ENCODE measurements at regions not wholly inside any gene's neighbourhood (a gene's known extent, or its start where the extent isn't known, plus 50 kb on each side); places are given as distances from the start of the nearest gene placed in this dataset.

GRCh38 chr3:178194539-178194938 lies 341.7 kb upstream of the KCNMB2 start:
- no peak for DNase-seq (ENCODE audit: low spot score)
- Histone ChIP-seq H3K4me1 (ENCODE audit: insufficient read depth, low read length, poor library complexity, severe bottlenecking) (no peaks in the 10 kb centered on the region), H3K36me3 (ENCODE audit: insufficient read depth, low read length, poor library complexity, severe bottlenecking) (no peaks in the 10 kb centered on the region), H3K27me3 (replicated peaks; ENCODE audit: insufficient read depth, low read depth, low read length, poor library complexity) (no peaks in the 10 kb centered on the region), H3K4me3 (ENCODE audit: low read depth, low read length, poor library complexity, severe bottlenecking) (no peak overlapping the region), H3K9me3 (ENCODE audit: low read depth, low read length, poor library complexity, severe bottlenecking) (no peaks in the 10 kb centered on the region), H3K27ac (ENCODE audit: low read depth, low read length, poor library complexity, severe bottlenecking) (no peak overlapping the region)
- ChIA-PET CTCF (no interaction called here), POLR2A (ENCODE audit: low non-redundant PET) (no interaction called here)
- no TSS peak for BruUV-seq (replicated peaks)
- intact Hi-C loops (cut with micrococcal nuclease; ENCODE audit: unreplicated experiment) = no loop called here
- TF ChIP-seq EZH2 (IDR thresholded peaks at IDR 0.05; ENCODE audit: borderline replicate concordance, low read depth, low read length, poor library complexity, severe bottlenecking) (no peak), CTCF (conservative IDR thresholded peaks at IDR 0.05; ENCODE audit: low read depth, low read length) (no peak)

- intact Hi-C loops (cut with micrococcal nuclease; ENCODE audit: unreplicated experiment) = no loop called here
- no peak overlapping the region for H3K27ac ChIP-seq (ENCODE audit: low read depth, low read length, poor library complexity, severe bottlenecking)
- H3K4me1 ChIP-seq (ENCODE audit: insufficient read depth, low read length, poor library complexity, severe bottlenecking) = no peaks in the 10 kb centered on the region
- TF ChIP-seq CTCF (conservative IDR thresholded peaks at IDR 0.05; ENCODE audit: low read depth, low read length) = no peak
- no peak for TF ChIP-seq EZH2 (IDR thresholded peaks at IDR 0.05; ENCODE audit: borderline replicate concordance, low read depth, low read length, poor library complexity, severe bottlenecking)
- ChIA-PET POLR2A (ENCODE audit: low non-redundant PET) (no interaction called here), CTCF (no interaction called here)
- H3K27me3 ChIP-seq (replicated peaks; ENCODE audit: insufficient read depth, low read depth, low read length, poor library complexity) = no peaks in the 10 kb centered on the region
- H3K9me3 ChIP-seq (ENCODE audit: low read depth, low read length, poor library complexity, severe bottlenecking) = no peaks in the 10 kb centered on the region
- BruUV-seq (replicated peaks) = no TSS peak
- no peak overlapping the region for H3K4me3 ChIP-seq (ENCODE audit: low read depth, low read length, poor library complexity, severe bottlenecking)
- no peaks in the 10 kb centered on the region for H3K36me3 ChIP-seq (ENCODE audit: insufficient read depth, low read length, poor library complexity, severe bottlenecking)
- no peak for DNase-seq (ENCODE audit: low spot score)
These were observed 340.4 kb upstream of the KCNMB2 start for GRCh38 chr3:178195824-178196223.

- ChIA-PET CTCF (no interaction called here), POLR2A (ENCODE audit: low non-redundant PET) (no interaction called here)
- Histone ChIP-seq H3K4me3 (ENCODE audit: low read depth, low read length, poor library complexity, severe bottlenecking) (no peak overlapping the region), H3K9me3 (ENCODE audit: low read depth, low read length, poor library complexity, severe bottlenecking) (no peaks in the 10 kb centered on the region), H3K27ac (ENCODE audit: low read depth, low read length, poor library complexity, severe bottlenecking) (no peak overlapping the region), H3K36me3 (ENCODE audit: insufficient read depth, low read length, poor library complexity, severe bottlenecking) (no peaks in the 10 kb centered on the region), H3K4me1 (ENCODE audit: insufficient read depth, low read length, poor library complexity, severe bottlenecking) (peaks cover 23% of the 10 kb centered on the region), H3K27me3 (replicated peaks; ENCODE audit: insufficient read depth, low read depth, low read length, poor library complexity) (no peaks in the 10 kb centered on the region)
- BruUV-seq (replicated peaks) = no TSS peak
- no peak for DNase-seq (ENCODE audit: low spot score)
- intact Hi-C loops (cut with micrococcal nuclease; ENCODE audit: unreplicated experiment) = no loop called here
- TF ChIP-seq EZH2 (IDR thresholded peaks at IDR 0.05; ENCODE audit: borderline replicate concordance, low read depth, low read length, poor library complexity, severe bottlenecking) = no peak
These were observed 337.9 kb upstream of the KCNMB2 start for GRCh38 chr3:178198329-178198728.

GRCh38 chr3:178200316-178200715 lies 335.9 kb upstream of the KCNMB2 start:
- no peak for DNase-seq (ENCODE audit: low spot score)
- TF ChIP-seq CTCF (conservative IDR thresholded peaks at IDR 0.05; ENCODE audit: low read depth, low read length) (no peak), EZH2 (IDR thresholded peaks at IDR 0.05; ENCODE audit: borderline replicate concordance, low read depth, low read length, poor library complexity, severe bottlenecking) (no peak)
- Histone ChIP-seq H3K4me3 (ENCODE audit: low read depth, low read length, poor library complexity, severe bottlenecking) (no peak overlapping the region), H3K36me3 (ENCODE audit: insufficient read depth, low read length, poor library complexity, severe bottlenecking) (no peaks in the 10 kb centered on the region), H3K4me1 (ENCODE audit: insufficient read depth, low read length, poor library complexity, severe bottlenecking) (peaks cover 27% of the 10 kb centered on the region), H3K27ac (ENCODE audit: low read depth, low read length, poor library complexity, severe bottlenecking) (no peak overlapping the region), H3K27me3 (replicated peaks; ENCODE audit: insufficient read depth, low read depth, low read length, poor library complexity) (no peaks in the 10 kb centered on the region), H3K9me3 (ENCODE audit: low read depth, low read length, poor library complexity, severe bottlenecking) (no peaks in the 10 kb centered on the region)
- ChIA-PET POLR2A (ENCODE audit: low non-redundant PET) (interaction anchor here (0.8 kb wide), 1 partner anchor 31 kb away, joined by 3 read pairs; no protein-coding TSS in a partner anchor), CTCF (no interaction called here)
- intact Hi-C loops (cut with micrococcal nuclease; ENCODE audit: unreplicated experiment) = no loop called here
- BruUV-seq (replicated peaks) = no TSS peak

Measured in A673 (cell line).